ENCODE measurements at regions not wholly inside any gene's neighbourhood (a gene's known extent, or its start where the extent isn't known, plus 50 kb on each side); places are given as distances from the start of the nearest gene placed in this dataset.
"Not testable (repeated sequence)": the region's sequence is repeated elsewhere in the genome, so short reads cannot be mapped to it uniquely, and the experiment has no call there.

DNA sequence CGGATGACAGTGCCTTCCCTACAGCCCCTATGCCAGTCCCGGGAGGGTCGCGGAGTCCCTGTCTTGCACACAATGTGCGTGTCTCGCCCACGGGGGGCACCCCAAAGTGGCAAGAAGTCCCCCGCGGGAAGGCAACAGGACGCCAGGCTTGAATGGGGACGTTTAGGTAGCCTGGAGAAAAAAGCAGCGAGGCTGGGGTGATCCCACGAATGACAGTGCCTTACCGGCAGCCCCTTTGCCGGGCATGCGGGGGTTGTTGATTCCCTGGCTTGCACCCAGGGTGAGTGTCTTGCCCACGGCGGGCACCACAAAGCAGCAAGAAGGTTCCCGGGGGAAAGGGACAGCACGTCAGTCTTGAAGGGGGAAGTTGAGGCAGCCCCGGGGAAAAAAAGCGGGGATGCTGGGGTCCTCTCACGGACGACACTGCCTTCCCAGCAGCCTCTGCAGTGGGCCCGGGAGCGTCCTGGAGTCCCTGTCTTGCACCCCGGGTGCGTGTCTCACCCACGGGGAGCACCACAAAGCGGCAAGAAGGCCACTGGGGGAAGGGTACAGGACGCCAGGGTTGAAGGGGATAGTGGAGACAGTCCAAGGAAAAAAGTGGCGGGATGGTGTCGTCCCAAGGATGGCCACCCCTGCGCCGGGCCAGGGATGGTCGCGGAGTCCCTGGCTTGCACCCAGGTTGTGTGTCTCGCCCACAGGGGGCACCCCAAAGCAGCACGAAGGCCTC, 156.8 kb upstream of the ALG10B start:
- DNase-seq: no peak
- no peak for TF ChIP-seq GATA1 (IDR thresholded peaks at IDR 0.05; ENCODE audit: low read depth, low read length)
- no peak for TF ChIP-seq POLR2A (IDR thresholded peaks at IDR 0.05; ENCODE audit: low read length)

DNA sequence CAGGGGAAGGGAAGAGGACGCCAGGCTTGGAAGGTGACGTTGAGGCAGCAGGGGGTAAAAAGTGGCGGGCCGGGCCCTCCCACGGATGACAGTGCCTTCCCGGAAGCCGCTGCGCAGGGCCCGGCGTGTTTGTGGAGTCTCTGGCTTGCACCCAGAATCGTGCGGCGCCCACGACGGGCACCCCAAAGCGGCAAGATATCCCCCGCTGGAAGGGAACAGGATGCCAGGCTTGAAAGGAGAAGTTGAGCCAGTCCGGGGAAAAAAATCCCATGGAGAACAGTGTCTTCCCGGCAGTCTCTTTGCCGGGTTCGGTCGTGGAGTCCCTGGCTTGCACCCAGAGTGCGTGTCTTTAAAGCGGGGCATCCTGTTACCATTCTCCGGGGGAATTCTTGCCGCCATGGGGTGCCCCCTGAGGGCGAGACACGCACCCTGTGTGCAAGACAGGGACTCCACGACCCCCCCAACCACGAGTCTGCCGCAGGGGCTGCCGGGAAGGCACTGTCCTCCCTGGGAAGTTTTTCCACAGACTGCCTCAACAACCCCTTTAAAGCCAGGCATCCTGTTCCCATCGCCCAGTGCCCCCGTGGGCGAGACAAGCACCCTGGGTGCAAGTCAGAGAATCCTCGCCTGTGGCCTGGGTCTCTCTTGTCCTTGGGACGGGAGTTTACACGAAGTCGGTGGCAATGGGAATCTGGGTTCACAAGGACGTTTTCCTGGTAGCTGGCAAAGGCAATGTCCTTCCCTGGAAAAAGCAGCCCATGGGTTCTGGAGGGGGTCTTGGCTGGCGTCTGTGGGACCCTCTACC, 156.1 kb upstream of the ALG10B start:
- TF ChIP-seq POLR2A (IDR thresholded peaks at IDR 0.05; ENCODE audit: low read length) (no peak), GATA1 (IDR thresholded peaks at IDR 0.05; ENCODE audit: low read depth, low read length) (no peak)
- no peak for DNase-seq

DNA sequence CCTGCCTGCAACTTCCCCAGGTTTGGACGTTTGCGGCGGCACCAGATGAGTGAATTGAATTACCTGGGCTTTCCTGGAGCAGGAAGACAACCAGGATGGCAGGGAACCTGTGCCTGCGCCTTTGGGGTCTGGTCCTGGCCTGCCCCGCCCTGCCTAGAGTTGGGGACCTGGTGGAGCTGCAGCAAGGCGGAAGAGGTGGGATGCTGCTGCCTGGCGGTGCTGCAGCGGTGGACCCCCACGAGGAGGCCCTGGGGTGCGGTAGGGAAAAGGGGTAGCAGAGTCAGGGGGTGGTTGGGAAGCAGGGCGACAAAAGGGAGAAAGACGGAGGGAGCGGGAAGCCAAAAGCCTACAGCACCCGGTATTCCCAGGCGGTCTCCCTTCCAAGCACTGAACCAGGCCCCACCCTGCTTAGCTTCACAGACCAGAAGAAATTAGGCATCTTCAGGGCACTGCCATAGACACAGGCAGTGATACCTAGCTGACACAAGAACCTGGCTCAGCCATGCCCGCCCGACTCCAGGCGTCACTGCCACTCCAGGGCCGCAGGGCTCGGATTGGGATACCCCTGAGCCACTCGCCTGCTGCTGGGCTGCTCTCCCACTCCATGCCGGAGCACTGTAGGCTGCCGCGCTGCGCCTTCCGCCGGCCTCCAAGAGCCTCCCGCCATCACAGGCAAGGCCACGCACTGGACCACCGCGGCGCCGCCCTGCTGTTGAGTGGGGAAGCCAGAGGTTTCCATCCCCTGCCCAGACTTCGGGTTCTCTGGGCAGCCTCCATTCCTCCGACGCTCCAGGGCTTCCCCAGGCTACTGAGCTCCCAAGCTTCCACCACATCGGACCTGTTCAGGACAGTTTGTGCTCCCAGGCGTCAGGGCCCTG, 155.2 kb upstream of the ALG10B start:
- TF ChIP-seq POLR2A (IDR thresholded peaks at IDR 0.05; ENCODE audit: low read length): no peak
- TF ChIP-seq GATA1 (IDR thresholded peaks at IDR 0.05; ENCODE audit: low read depth, low read length): no peak

DNA sequence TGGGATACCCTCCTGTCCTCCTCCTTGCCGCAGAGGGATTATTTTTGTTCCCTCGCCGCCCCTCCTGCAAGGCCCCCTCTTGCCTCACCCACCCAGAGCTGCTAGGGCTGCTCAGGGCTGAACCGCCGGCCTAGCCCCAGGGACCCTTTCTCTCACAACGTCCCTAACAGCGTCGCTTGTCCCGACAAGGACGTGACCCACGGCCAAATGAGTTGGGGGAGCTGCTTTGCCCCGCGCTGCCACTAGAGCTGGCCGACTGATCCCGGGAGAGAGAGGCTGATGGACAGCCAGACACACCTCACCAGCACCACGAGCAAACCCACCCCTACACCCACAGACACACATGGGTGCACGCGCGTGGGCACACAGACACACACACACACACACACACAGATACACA, 154.6 kb upstream of the ALG10B start:
- TF ChIP-seq POLR2A (IDR thresholded peaks at IDR 0.05; ENCODE audit: low read length) (no peak), GATA1 (IDR thresholded peaks at IDR 0.05; ENCODE audit: low read depth, low read length) (no peak)
- DNase-seq: no peak

More for the DNA sequence above, 155.2 kb upstream of the ALG10B start:
- DNase-seq: no peak

DNA sequence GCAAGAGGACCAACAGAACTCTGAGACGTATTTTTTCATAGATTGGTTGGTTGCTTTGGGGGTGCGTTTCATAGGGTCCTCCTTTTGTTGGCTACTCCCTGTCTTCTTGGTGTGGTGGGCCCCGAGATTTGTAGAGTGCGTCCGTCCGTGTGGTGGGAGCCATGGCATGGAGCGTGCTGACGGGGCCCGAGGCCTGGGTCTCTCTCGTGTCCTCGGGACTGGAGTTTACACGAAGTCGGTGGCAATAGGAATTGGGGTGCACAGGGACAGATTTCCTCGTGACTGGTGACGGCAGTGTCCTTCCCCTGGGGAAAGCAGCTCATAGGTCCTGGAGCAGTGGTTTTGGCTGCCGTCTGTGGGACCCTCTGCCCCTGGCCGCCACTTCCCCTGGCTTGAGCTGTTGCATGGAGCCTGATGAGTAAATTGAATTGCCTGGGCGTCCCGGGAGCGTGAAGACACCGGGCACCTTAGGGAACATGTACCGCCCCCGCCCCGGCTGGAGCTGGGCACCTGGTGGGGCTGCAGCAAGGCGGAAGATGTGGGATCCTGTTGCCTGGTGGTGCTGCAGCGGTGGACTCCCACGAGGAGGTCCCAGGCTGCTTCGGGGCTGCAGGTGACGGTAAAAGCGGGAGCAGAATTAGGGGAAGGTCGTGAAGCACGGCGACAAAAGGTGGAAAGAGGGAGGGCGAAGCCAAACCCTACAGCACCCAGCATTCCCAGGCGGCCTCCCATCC, 153.7 kb upstream of the ALG10B start:
- no peak for TF ChIP-seq POLR2A (IDR thresholded peaks at IDR 0.05; ENCODE audit: low read length)
- no peak for TF ChIP-seq GATA1 (IDR thresholded peaks at IDR 0.05; ENCODE audit: low read depth, low read length)
- DNase-seq: no peak

DNA sequence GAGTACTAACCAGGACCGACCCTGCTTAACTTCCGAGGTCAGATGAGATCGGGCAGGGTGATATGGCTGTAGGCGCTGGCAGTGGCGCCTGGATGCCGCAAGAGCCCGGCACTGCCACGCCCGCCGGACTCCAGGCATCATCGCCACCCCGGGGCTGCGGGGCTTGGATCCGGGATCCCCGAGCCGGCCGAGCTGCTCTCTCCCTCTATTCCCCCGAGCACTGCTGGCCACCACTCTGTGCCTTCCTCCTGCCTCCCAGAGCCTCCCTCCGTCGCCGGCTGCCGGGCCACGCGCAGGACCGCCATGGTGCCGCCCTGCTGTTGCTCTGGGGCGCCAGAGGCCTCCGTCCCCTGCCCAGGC, 153.2 kb upstream of the ALG10B start:
- no peak for DNase-seq
- TF ChIP-seq POLR2A (IDR thresholded peaks at IDR 0.05; ENCODE audit: low read length) (no peak), GATA1 (IDR thresholded peaks at IDR 0.05; ENCODE audit: low read depth, low read length) (no peak)

DNA sequence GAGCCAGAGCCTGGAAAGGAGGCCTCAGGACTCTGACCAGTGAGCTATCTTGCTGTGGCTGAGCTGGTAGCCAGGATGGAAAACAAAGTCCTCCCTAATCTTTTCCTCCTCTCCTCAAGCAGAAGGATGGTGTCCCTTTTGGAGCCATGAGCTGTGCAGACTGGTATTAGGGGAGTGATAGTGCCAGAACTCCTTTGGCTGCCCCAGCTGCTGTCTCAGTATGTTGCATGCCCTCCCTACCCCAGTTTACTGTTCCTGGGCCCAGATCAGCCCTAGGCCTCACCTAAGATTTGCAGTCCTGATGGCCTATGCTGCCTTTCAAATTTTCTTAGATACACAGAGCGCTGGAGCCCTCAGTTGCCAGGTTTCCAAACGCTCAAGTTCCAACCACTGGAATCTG, 150.3 kb upstream of the ALG10B start:
- DNase-seq: no peak
- TF ChIP-seq POLR2A (IDR thresholded peaks at IDR 0.05; ENCODE audit: low read length): no peak
- no peak for TF ChIP-seq GATA1 (IDR thresholded peaks at IDR 0.05; ENCODE audit: low read depth, low read length)

DNA sequence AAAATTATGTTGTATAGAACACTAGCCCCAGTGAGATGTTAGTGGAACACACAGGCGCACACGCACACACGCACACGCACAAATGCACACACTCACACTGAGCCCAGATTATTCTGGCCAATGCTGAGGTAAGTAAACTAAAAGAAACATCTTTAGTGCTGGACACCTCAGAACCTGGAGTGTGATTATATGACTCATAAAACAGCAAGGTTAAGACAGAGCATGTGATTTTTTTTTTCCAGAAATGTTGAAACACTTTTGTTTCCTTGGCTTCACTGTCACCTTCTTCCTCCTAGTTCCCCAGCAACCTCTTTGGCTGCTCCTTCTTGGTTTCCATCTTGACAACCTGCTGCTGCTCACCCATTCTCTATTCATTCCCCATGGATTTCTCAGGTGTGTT, 141.0 kb upstream of the ALG10B start:
- DNase-seq: no peak
- no peak for TF ChIP-seq GATA1 (IDR thresholded peaks at IDR 0.05; ENCODE audit: low read depth, low read length)
- no peak for TF ChIP-seq POLR2A (IDR thresholded peaks at IDR 0.05; ENCODE audit: low read length)

DNA sequence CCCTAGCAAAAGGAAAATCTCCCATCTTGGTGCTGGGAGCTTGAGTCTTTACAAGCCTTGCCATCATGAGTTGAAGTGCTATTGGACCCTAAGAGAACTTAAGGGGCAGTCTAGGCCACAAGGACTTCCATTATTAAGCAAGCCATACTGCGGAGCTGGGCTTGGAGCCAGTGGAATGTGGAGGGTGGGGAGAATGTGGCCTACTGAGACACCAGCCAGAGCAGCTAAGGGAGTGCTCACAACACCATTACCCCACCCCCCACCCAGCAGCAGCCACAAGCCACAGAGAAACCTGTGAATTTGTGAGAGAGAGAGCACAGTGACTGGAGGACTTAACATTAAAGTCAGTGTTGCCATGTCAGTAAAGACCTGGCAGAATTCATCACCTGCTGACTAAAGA, 133.0 kb upstream of the ALG10B start:
- DNase-seq: not testable (repeated sequence)

DNA sequence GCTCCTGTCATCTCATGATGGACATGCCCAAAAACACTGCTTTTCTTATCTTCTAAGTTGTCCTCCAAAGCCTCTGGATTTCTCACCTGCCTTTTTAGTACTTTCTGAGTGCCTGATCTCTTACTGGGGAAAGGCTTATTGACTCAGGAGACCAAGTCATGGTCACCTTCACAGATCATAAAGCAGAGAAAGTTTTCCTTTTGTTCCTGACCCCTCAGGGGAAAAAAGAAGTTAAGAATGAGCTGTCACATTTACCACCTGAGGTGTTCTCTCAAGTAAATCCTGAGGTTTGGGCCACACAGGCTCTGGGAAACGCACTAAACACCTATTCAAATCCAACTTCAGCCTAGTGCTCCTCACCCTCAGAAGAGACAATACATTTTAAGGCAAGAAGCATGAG, 119.3 kb upstream of the ALG10B start:
- DNase-seq: not testable (repeated sequence)

DNA sequence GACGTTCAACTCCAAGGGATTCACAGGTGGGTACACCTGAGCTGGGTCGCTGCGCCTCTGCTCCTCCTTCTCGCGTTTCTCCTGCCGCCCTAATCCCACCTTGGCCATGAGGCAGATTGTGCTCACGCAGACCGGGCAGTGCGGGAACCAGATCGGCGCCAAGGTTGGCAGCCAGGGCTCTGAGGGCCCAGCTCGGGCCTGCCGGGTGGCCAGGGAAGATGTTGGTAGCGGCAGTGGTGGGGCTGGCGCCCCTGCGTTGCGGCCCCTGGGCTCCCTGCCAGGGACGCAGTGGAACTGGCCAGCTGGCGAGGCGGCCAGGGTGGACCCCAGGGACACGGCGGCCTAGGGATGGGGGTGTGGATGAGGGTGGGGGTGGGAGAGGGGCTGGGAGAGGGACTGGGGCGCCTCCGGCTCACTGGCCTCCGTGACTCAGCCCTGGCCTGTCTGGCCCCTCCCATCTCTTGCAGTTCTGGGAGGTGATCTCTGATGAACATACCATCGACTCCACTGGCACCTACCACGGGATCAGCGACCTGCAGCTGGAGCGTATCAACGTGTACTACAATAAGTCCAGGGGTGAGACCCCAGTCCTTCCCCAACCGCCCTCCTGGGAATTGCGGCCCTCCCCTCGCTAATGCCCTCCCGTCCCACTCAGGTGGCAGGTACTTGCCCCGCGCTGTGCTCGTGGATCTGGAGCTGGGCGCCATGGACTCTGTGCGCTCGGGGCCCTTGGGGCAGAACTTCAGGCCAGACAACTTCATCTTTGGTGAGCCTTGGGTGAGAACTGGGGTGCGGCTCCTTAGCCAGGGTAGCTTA, 114.9 kb upstream of the ALG10B start:
- DNase-seq: no peak
- no peak for TF ChIP-seq GATA1 (IDR thresholded peaks at IDR 0.05; ENCODE audit: low read depth, low read length)
- TF ChIP-seq POLR2A (IDR thresholded peaks at IDR 0.05; ENCODE audit: low read length): no peak

DNA sequence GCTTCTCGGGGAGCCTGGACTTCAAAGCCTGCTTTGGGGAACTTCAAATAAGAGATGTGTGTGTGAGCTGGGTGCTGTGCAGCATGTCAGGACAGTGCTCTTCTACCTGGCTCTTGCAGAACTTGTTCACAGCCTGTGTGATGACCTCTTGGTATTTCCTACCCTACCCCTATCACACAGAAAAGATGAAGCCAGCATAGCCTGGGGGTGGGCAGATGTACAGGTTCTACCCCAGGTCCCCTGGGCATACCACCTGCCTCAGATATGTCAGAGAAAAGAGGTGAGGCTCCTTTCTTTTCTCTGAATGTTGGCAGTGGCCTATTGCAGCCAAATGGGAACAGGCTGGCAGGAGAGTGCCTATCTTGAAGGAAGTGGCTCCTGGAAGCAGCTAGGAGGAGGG, 111.7 kb upstream of the ALG10B start:
- TF ChIP-seq POLR2A (IDR thresholded peaks at IDR 0.05; ENCODE audit: low read length): no peak
- no peak for TF ChIP-seq GATA1 (IDR thresholded peaks at IDR 0.05; ENCODE audit: low read depth, low read length)
- no peak for DNase-seq

DNA sequence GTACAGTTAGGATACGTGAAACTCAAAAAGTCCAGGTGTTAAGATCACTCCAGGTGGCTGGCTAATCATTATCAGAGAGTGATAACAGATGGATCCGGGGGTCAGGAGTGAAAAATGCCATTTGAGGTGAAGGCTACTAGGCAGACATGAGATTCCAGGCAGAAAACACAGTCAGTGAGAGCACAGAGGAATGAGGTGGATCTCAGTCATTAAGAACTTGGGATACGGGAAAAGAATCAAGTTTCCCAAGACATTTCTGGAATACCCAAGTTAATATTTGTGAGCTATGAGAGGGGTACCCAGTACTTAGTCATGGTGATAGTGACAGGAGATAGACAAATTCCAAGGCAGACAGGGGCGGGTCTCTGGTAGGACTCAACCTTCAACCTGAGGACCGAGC, 94.6 kb upstream of the ALG10B start:
- TF ChIP-seq GATA1 (IDR thresholded peaks at IDR 0.05; ENCODE audit: low read depth, low read length) (no peak), POLR2A (IDR thresholded peaks at IDR 0.05; ENCODE audit: low read length) (no peak)
- no peak for DNase-seq

DNA sequence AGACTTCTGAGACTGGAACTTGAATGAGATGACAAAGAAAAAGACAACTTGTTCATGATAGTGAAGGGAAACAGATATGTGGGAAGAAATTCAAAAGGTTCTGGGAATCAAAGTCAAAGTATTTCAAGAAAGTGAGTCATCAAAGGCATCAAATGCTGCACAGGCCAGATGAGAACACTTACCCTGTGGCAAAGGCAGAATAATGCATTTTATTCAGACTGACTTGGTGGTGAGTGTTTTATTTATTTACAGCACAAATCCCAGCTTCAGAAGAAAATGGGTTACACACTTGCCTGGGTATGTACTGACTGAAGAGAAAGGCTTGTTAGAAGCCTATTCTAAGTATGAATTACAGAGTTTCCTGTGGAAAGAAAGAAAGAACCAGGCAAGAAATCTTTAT, 78.2 kb upstream of the ALG10B start:
- DNase-seq: not testable (repeated sequence)

All from erythroblast (primary cell).